HG03135 (cell line): ENCODE measurements at regions not wholly inside any gene's neighbourhood (a gene's known extent, or its start where the extent isn't known, plus 50 kb on each side); places are given as distances from the start of the nearest gene placed in this dataset.

Experiments used
- ATAC-seq: cut with Tn5 transposase; IDR thresholded peaks from one replicate; pipeline ENCODE4 v1.9.1; 2021; ENCODE audit warnings: mild to moderate bottlenecking, moderate library complexity; ENCODE audit not compliant: unreplicated experiment

DNA sequence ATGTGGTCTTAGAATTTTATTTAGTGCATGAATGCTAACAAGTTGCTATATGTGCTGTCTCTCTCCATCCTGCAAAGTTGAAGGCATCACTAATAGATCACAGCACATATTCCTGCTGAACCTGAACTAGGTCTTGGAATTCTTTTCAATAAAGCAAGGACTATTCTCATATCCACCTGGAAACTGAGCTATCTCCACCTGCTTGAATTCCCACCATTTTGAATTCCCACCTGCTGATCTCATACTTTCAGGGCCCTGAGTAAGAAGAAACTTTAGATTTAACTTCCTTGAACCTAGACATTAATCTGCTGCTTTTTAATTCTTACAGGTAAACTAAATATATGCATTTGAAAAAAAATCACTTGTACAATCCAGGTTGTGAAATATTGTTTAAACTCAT lies 445.3 kb upstream of the CCL2 start:
- ATAC-seq, result no peak

- ATAC-seq, result no peak
Measured at GRCh38 chr17:33811004-33811760, 443.9 kb upstream of the CCL2 start.

- ATAC-seq, result no peak
Measured at GRCh38 chr17:33811984-33812577, 443.0 kb upstream of the CCL2 start.

DNA sequence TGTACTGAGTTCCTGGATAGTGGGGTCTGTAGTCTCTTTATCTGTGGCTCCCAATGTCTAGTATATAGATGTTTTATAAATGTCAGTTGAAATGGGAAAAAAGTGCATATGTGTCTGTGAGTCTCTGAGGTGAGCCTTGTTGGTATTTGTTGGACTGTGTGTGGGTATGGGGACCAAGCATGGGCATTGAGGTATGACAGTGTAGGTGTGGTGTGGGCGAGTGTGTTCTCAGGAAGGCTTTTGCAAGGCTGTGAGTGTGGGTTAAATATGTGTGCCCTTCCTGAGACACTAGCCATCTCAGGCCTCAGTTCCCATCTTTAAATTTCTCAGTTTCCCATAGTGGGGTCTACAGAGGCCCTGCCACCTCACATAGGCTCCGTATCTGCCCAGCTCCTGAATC lies 440.2 kb upstream of the CCL2 start:
- ATAC-seq, result no peak

DNA sequence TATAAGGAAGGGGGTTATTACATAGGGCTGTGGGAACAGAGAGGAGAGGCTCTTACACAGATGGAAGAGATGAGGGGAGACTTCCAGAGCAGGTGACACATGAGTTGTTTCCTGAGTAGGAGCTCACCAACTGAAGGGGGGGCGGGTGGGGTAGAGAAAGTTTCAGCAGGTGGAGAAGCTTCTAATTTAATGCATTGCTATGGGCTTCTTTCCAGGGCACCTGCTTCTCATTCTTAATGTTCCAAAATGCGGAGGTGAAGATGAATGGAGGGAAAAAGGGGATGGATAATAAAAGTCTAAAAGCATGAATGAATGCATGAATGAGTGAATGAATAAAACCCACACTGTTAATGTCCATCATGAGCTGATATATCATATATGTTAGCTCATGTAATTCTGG lies 439.0 kb upstream of the CCL2 start:
- ATAC-seq, result no peak

DNA sequence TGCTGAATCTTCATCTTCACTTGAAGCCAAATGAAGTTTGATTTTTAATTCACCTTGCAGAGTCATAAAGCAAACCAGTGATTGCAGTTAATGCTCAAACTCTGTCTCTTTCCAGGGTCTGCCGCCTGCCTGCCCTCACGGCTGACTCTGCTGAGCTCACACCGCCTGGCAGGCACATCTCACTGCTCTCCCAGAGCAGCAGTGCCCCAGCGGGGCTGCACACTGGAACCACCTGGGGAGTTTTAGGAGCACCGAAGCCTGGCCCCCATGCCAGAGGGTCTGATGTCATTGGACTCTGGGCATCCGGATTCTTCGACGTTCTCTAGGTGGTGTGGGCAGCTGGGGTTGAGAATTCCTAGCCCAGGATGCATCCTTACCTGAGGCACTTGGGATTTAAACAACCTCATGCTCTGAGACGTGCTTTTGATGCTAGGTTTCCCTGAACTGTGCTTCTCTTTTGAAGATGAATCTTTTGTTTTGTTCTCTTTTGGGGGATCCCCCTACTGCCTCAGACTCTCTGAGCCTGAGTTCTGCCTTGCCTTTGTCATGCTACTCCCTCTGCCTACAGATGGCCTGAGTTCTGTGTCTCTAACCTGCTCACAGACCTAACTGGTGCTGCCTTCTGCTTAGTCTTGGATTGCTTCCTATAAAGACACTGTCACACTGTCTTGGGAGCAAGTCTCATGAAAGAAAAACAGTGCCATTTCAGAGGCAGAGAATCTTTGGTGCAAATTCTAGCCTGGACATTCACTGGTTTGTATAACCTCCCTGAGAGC lies 438.1 kb upstream of the CCL2 start:
- no peak for ATAC-seq

GRCh38 chr17:33819539-33819938 lies 435.5 kb upstream of the CCL2 start:
- ATAC-seq, result no peak

- no peak for ATAC-seq
Measured at GRCh38 chr17:33832262-33832661, 422.8 kb upstream of the CCL2 start.

DNA sequence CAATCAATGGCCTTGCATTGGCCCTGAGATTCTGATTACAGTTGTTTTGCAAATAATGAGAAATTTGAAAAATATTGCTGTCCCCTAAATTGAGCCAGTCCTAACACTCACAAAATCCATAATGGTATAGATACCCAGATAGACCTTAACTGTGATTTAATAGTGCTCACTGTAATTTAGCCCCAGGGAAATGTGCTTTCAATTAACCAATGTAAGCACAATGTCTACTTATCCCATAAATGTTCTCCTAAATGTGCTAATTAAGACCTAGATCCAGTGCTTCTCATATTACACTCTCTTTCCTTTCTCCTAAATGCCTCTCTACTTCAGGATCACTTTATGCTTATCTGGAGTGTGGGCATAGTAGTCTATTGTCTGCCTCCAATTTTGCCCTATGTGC lies 417.8 kb upstream of the CCL2 start:
- ATAC-seq, result no peak

DNA sequence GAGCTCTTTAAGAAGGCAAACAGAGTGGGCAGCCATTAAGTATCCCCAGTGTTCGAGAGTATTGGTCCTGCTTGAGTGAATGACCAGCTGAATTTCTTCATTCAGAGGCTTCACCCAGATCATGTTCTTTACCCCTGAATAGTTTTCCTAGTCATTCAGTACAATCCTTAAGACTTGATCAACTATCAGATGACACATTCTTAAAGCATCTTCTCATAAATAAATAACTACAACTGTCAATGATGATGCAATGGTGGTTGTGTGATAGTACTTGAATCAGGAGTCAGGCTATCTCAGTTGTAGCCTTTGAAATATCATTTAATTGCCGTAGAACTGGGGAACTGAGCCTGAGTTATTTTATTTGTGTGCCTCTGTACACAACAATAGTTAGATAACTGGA lies 416.8 kb upstream of the CCL2 start:
- ATAC-seq, result no peak

- no peak for ATAC-seq
Measured at GRCh38 chr17:33847900-33848299, 407.2 kb upstream of the CCL2 start.

DNA sequence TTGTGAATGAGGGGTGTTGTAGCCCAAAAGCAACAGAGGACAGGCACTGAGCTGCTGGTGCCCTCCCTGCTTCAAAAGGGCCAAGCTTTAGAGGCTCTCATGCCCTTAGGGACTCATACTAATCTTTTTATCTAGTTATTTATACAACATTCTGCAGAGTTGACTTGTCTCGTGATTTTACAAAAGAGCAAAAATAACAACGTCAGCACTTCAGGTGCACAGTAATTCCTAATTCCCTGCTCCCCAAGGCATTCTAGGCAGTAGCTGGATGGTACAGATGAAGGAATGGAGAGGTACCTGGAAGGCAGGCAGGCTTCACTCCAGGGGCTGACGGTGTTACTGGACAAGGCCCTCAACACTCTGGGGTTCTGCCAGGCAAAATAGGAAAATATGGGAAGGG lies 406.7 kb upstream of the CCL2 start:
- no peak for ATAC-seq

- ATAC-seq, result no peak
Measured at GRCh38 chr17:33854596-33854995, 400.5 kb upstream of the CCL2 start.

- no peak for ATAC-seq
Measured at GRCh38 chr17:33858121-33858520, 397.0 kb upstream of the CCL2 start.

- ATAC-seq, result no peak
Measured at GRCh38 chr17:33858682-33859081, 396.4 kb upstream of the CCL2 start.

- no peak for ATAC-seq
Measured at GRCh38 chr17:33862772-33863602, 392.1 kb upstream of the CCL2 start.

DNA sequence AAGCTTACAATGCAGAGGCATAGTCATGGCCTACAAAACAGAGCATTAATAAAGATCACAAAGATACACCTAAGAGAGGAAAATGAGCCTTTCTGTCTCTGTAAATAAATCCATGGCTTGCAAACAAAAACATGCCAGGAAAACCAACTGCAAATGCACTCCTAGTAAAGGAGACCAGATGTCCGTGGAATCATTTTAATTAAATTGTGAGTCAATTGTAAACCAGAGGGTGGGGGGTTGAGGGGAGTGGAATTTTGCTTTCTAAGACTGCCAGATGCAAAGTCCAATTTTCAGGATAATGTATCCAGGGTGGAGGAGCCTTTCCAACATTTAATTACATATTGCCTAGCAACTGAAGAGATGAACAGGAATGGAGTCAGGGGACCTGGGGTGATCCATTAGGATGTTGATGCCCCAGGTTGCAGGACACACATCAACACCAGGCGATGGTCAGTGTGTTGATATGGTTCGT lies 390.3 kb upstream of the CCL2 start:
- no peak for ATAC-seq

GRCh38 chr17:33868899-33869298 lies 386.2 kb upstream of the CCL2 start:
- no peak for ATAC-seq

GRCh38 chr17:33870936-33871335 lies 384.1 kb upstream of the CCL2 start:
- no peak for ATAC-seq

GRCh38 chr17:33871720-33872540 lies 383.2 kb upstream of the CCL2 start:
- ATAC-seq, result no peak
